ENCODE measurements at regions not wholly inside any gene's neighbourhood (a gene's known extent, or its start where the extent isn't known, plus 50 kb on each side); places are given as distances from the start of the nearest gene placed in this dataset.

GRCh38 chr2:217713395-217714286 lies 289.2 kb downstream of the TNS1 start:
- TF ChIP-seq CTCF (IDR thresholded peaks at IDR 0.05), result peak; percentile 96
- peak; percentile 82 for DNase-seq (ENCODE audit: low spot score)
- H3K27ac ChIP-seq, result peak overlapping the region in 1 of 2 donors; percentile 73
- no peak overlapping the region for H3K4me3 ChIP-seq

- H3K4me3 ChIP-seq, result no peak overlapping the region
- peak; percentile 31 for DNase-seq (ENCODE audit: low spot score)
- H3K27ac ChIP-seq, result no peak overlapping the region
- no peak for TF ChIP-seq CTCF (IDR thresholded peaks at IDR 0.05)
Observed at GRCh38 chr2:217712431-217712830, 290.4 kb downstream of the TNS1 start.

GRCh38 chr2:217711188-217711587 lies 291.6 kb downstream of the TNS1 start:
- Histone ChIP-seq H3K4me3 (no peak overlapping the region), H3K27ac (no peak overlapping the region)
- no peak for TF ChIP-seq CTCF (IDR thresholded peaks at IDR 0.05)
- DNase-seq (ENCODE audit: low spot score), result peak; percentile 55

GRCh38 chr2:217710211-217710765 lies 292.5 kb downstream of the TNS1 start:
- DNase-seq (ENCODE audit: low spot score), result peak; percentile 29
- Histone ChIP-seq H3K27ac (no peak overlapping the region), H3K4me3 (no peak overlapping the region)
- TF ChIP-seq CTCF (IDR thresholded peaks at IDR 0.05), result no peak

- Histone ChIP-seq H3K4me3 (no peak overlapping the region), H3K27ac (no peak overlapping the region)
- no peak for DNase-seq (ENCODE audit: low spot score)
- TF ChIP-seq CTCF (IDR thresholded peaks at IDR 0.05), result no peak
Observed at GRCh38 chr2:217709478-217710210, 293.2 kb downstream of the TNS1 start.

- TF ChIP-seq CTCF (IDR thresholded peaks at IDR 0.05), result no peak
- Histone ChIP-seq H3K4me3 (no peak overlapping the region), H3K27ac (peak overlapping the region; percentile 61 to 66)
- no peak for DNase-seq (ENCODE audit: low spot score)
Observed at GRCh38 chr2:217707131-217707611, 295.6 kb downstream of the TNS1 start.

All from coronary artery (tissue), 2 donors.